Neuronal stem cell (in vitro differentiated cells): ENCODE measurements at regions not wholly inside any gene's neighbourhood (a gene's known extent, or its start where the extent isn't known, plus 50 kb on each side); places are given as distances from the start of the nearest gene placed in this dataset.

Experiments
- DNase-seq: peaks from one replicate; pipeline ENCODE4 v3.0.0-alpha.2; 2013; ENCODE audit warnings: low spot score
- H2AFZ ChIP-seq: one replicate; pipeline ENCODE4 v1.6.1; 2013; ENCODE audit warnings: mild to moderate bottlenecking, low read length, inconsistent platforms
- H2AK5ac ChIP-seq: 2 replicates; pipeline ENCODE4 v1.6.1; 2013; ENCODE audit warnings: low read depth, mild to moderate bottlenecking, inconsistent platforms, low read length, moderate library complexity, mixed read lengths
- H2BK120ac ChIP-seq: 2 replicates; pipeline ENCODE4 v1.6.1; 2013; ENCODE audit warnings: low read depth, mild to moderate bottlenecking, inconsistent platforms, low read length, moderate library complexity, mixed read lengths
- H2BK12ac ChIP-seq: one replicate; pipeline ENCODE4 v1.6.1; 2013; ENCODE audit warnings: low read length, inconsistent platforms
- H2BK15ac ChIP-seq: 2 replicates; pipeline ENCODE4 v1.6.1; 2013; ENCODE audit warnings: mild to moderate bottlenecking, low read length, inconsistent platforms, mixed read lengths
- H2BK5ac ChIP-seq: one replicate; pipeline ENCODE4 v1.6.1; 2013; ENCODE audit warnings: inconsistent platforms, mild to moderate bottlenecking, low read length, moderate library complexity
- H3K14ac ChIP-seq: one replicate; pipeline ENCODE4 v1.6.1; 2013; ENCODE audit warnings: low read length, inconsistent platforms
- H3K18ac ChIP-seq: 2 replicates; pipeline ENCODE4 v1.6.1; 2013; ENCODE audit warnings: low read length, inconsistent platforms
- H3K23ac ChIP-seq: 2 replicates; pipeline ENCODE4 v1.6.1; 2013; ENCODE audit warnings: low read depth, mild to moderate bottlenecking, mixed read lengths, low read length, inconsistent platforms; ENCODE audit not compliant: poor library complexity
- H3K27ac ChIP-seq: replicated peaks from 3 replicates; pipeline ENCODE4 v1.5.1; 2013; ENCODE audit warnings: low read length, inconsistent platforms
- H3K27me3 ChIP-seq, 3 experiments: 2 replicates each; pipeline ENCODE4 v1.6.1; 2013; ENCODE audit warnings: low read length in 3 of 3, mild to moderate bottlenecking in 2 of 3, inconsistent platforms in 1 of 3, low read depth in 1 of 3, mixed read lengths in 1 of 3, moderate library complexity in 1 of 3; ENCODE audit not compliant: control insufficient read depth in 3 of 3, insufficient read depth in 3 of 3
- H3K36me3 ChIP-seq, 2 donors: replicated peaks in 1 of 2; 2 replicates each; pipeline ENCODE4 v1.6.1; 2013; ENCODE audit warnings: low read length in 2 of 2; ENCODE audit not compliant: control insufficient read depth in 2 of 2, insufficient read depth in 2 of 2
- H3K4ac ChIP-seq: 2 replicates; pipeline ENCODE4 v1.6.1; 2013; ENCODE audit warnings: inconsistent platforms, mild to moderate bottlenecking, low read length, moderate library complexity
- H3K4me1 ChIP-seq, 2 donors: 1 replicate in 1 of 2; 2 replicates in 1 of 2; pipeline ENCODE4 v1.6.1; 2013; ENCODE audit warnings: low read length in 2 of 2, low read depth in 1 of 2; ENCODE audit not compliant: control insufficient read depth in 2 of 2, insufficient read depth in 1 of 2
- H3K4me2 ChIP-seq: one replicate; pipeline ENCODE4 v1.6.1; 2013; ENCODE audit warnings: mild to moderate bottlenecking, low read length, inconsistent platforms; ENCODE audit not compliant: insufficient read depth, poor library complexity, severe bottlenecking
- H3K4me3 ChIP-seq, 2 donors: 2 replicates each; pipeline ENCODE4 v1.5.1; 2013; ENCODE audit warnings: low read length in 2 of 2, mild to moderate bottlenecking in 2 of 2, inconsistent platforms in 1 of 2, moderate library complexity in 1 of 2
- H3K79me1 ChIP-seq: one replicate; pipeline ENCODE4 v1.6.1; 2013; ENCODE audit warnings: low read depth, mild to moderate bottlenecking, inconsistent platforms, low read length, moderate library complexity
- H3K9ac ChIP-seq: one replicate; pipeline ENCODE4 v1.6.1; 2013; ENCODE audit warnings: mild to moderate bottlenecking, low read depth, low read length, inconsistent platforms; ENCODE audit not compliant: poor library complexity
- H3K9me3 ChIP-seq, 2 donors: replicated peaks in 1 of 2; 2 replicates each; pipeline versions ENCODE3 to v1.6.1; 2013; ENCODE audit warnings: low read length in 2 of 2, mild to moderate bottlenecking in 2 of 2, inconsistent platforms in 1 of 2, low read depth in 1 of 2, mixed read lengths in 1 of 2, moderate library complexity in 1 of 2; ENCODE audit not compliant: control insufficient read depth in 2 of 2, insufficient read depth in 1 of 2
- H4K8ac ChIP-seq: one replicate; pipeline ENCODE4 v1.6.1; 2013; ENCODE audit warnings: low read depth, mild to moderate bottlenecking, inconsistent platforms, low read length, moderate library complexity
- H4K91ac ChIP-seq: one replicate; pipeline ENCODE4 v1.6.1; 2013; ENCODE audit warnings: low read length, low read depth, mild to moderate bottlenecking, inconsistent platforms; ENCODE audit not compliant: poor library complexity
- WGBS, 2 donors: extraction: QIAGEN DNeasy Blood & Tissue Kit; methylation state at CpG; one replicate each; pipeline ENCODE4 v1.1.7; 2013; ENCODE audit warnings: missing lambda C conversion rate in 2 of 2, mixed read lengths in 1 of 2; ENCODE audit not compliant: insufficient read length in 2 of 2, insufficient replicate concordance in 1 of 2; ENCODE audit errors: extremely low coverage in 2 of 2; 5-methylcytosine and 5-hydroxymethylcytosine counted together

- Histone ChIP-seq H3K27me3 (no peaks in the 10 kb centered on the region), H4K8ac (no peak overlapping the region), H3K79me1 (no peaks in the 10 kb centered on the region), H3K23ac (no peak overlapping the region), H3K9me3 (no peaks in the 10 kb centered on the region), H2AK5ac (no peak overlapping the region), H3K4me1 (no peaks in the 10 kb centered on the region), H3K9ac (no peak overlapping the region), H3K4me2 (no peak overlapping the region), H2AFZ (no peak overlapping the region), H2BK120ac (no peak overlapping the region), H2BK5ac (no peak overlapping the region), H2BK12ac (no peak overlapping the region), H2BK15ac (no peak overlapping the region), H4K91ac (no peak overlapping the region), H3K36me3 (no peaks in the 10 kb centered on the region), H3K18ac (no peak overlapping the region), H3K4ac (no peak overlapping the region), H3K27ac (no peak overlapping the region), H3K4me3 (no peak overlapping the region), H3K14ac (no peak overlapping the region)
- DNase-seq: no peak
- WGBS, 2 donors: no CpG with 5 or more reads among the region's 4 CpGs
Observed at GRCh38 chr5:167843881-167844572, 447.4 kb upstream of the WWC1 start.

GRCh38 chr5:167845952-167846351, 445.5 kb upstream of the WWC1 start:
- H3K9me3 ChIP-seq: peaks cover 0 to 3% of the 10 kb centered on the region in 2 donors
- no peaks in the 10 kb centered on the region for H3K27me3 ChIP-seq
- no peak for DNase-seq
- no peak overlapping the region for H4K91ac ChIP-seq
- H2BK5ac ChIP-seq: no peak overlapping the region
- H3K79me1 ChIP-seq: no peaks in the 10 kb centered on the region
- H2BK15ac ChIP-seq: no peak overlapping the region
- no CpG with 5 or more reads among the region's 2 CpGs for WGBS, 2 donors
- H3K36me3 ChIP-seq: no peaks in the 10 kb centered on the region
- H4K8ac ChIP-seq: no peak overlapping the region
- H3K4me2 ChIP-seq: no peak overlapping the region
- H3K4me3 ChIP-seq: no peak overlapping the region
- H2AK5ac ChIP-seq: no peak overlapping the region
- no peak overlapping the region for H3K4ac ChIP-seq
- no peak overlapping the region for H2AFZ ChIP-seq
- H2BK12ac ChIP-seq: no peak overlapping the region
- no peak overlapping the region for H3K27ac ChIP-seq
- H3K18ac ChIP-seq: no peak overlapping the region
- no peak overlapping the region for H3K23ac ChIP-seq
- no peak overlapping the region for H3K9ac ChIP-seq
- H3K14ac ChIP-seq: no peak overlapping the region
- H2BK120ac ChIP-seq: no peak overlapping the region
- H3K4me1 ChIP-seq: no peaks in the 10 kb centered on the region

GRCh38 chr5:167849874-167850273, 441.6 kb upstream of the WWC1 start:
- Histone ChIP-seq H3K4ac (no peak overlapping the region), H2BK5ac (no peak overlapping the region), H3K4me2 (no peak overlapping the region), H3K36me3 (no peaks in the 10 kb centered on the region), H3K9ac (no peak overlapping the region), H3K14ac (no peak overlapping the region), H3K4me3 (no peak overlapping the region), H2BK12ac (no peak overlapping the region), H2AK5ac (no peak overlapping the region), H2BK15ac (no peak overlapping the region), H3K4me1 (no peaks in the 10 kb centered on the region), H2AFZ (no peak overlapping the region), H3K27ac (no peak overlapping the region), H3K27me3 (no peaks in the 10 kb centered on the region), H3K79me1 (no peaks in the 10 kb centered on the region), H4K8ac (no peak overlapping the region), H3K18ac (no peak overlapping the region), H2BK120ac (no peak overlapping the region), H4K91ac (no peak overlapping the region), H3K23ac (no peak overlapping the region), H3K9me3 (peaks cover 0 to 3% of the 10 kb centered on the region in 2 donors)
- WGBS, 2 donors: no CpG with 5 or more reads among the region's 4 CpGs
- DNase-seq: no peak

- WGBS, 2 donors: no CpG with 5 or more reads among the region's 2 CpGs
- Histone ChIP-seq H3K18ac (no peak overlapping the region), H3K27me3 (no peaks in the 10 kb centered on the region), H4K91ac (no peak overlapping the region), H2AK5ac (no peak overlapping the region), H3K9me3 (peaks cover 0 to 3% of the 10 kb centered on the region in 2 donors), H2BK5ac (no peak overlapping the region), H3K36me3 (no peaks in the 10 kb centered on the region), H2BK12ac (no peak overlapping the region), H3K4me3 (no peak overlapping the region), H3K79me1 (no peaks in the 10 kb centered on the region), H3K14ac (no peak overlapping the region), H3K4me2 (no peak overlapping the region), H3K4ac (no peak overlapping the region), H2AFZ (no peak overlapping the region), H3K4me1 (no peaks in the 10 kb centered on the region), H4K8ac (no peak overlapping the region), H2BK120ac (no peak overlapping the region), H3K9ac (no peak overlapping the region), H3K23ac (no peak overlapping the region), H3K27ac (no peak overlapping the region), H2BK15ac (no peak overlapping the region)
- DNase-seq: no peak
Observed at GRCh38 chr5:167850911-167851310, 440.5 kb upstream of the WWC1 start.
